SK-N-SH (cell line): ENCODE measurements at regions not wholly inside any gene's neighbourhood (a gene's known extent, or its start where the extent isn't known, plus 50 kb on each side); places are given as distances from the start of the nearest gene placed in this dataset.

Experiments used
- CTCF ChIA-PET: fragments of 300-600, 350-600 bp; formaldehyde crosslinking; extraction: SDS; loops from one replicate; lab custom pipeline; 2021; lab: Yijun Ruan, JAX
- POLR2A ChIA-PET: fragments of 350-600 bp; sonication (Branson Sonifier 250); formaldehyde crosslinking; extraction: SDS; loops from one replicate; lab custom pipeline; 2020; ENCODE audit warnings: antibody characterized with exemption, inconsistent platforms; lab: Yijun Ruan, JAX
- DNase-seq: peaks from one replicate; pipeline ENCODE4 v3.0.0; 2012
- H2AFZ ChIP-seq: fragments of 200-600 bp; sonication (generic); 2 replicates; pipeline ENCODE4 v1.8.1; 2016; ENCODE audit warnings: antibody characterized with exemption, mild to moderate bottlenecking, low read depth
- H3F3A ChIP-seq: fragments of 200-600 bp; sonication (generic); replicated peaks from 2 replicates; pipeline ENCODE3; 2016; ENCODE audit warnings: antibody characterized with exemption, mild to moderate bottlenecking; ENCODE audit not compliant: insufficient read depth
- H3K27ac ChIP-seq, 2 experiments: fragments of 200-500 bp in 1 of 2; fragments of 200-600 bp in 1 of 2; sonication (Bioruptor generic) in 1 of 2; sonication (generic), shearing (Covaris generic) in 1 of 2; 2 replicates each; pipeline versions ENCODE4 v1.5.1 to v1.6.1; 2014 to 2016; ENCODE audit warnings: low read depth in 2 of 2, inconsistent platforms in 1 of 2, low read length in 1 of 2, mild to moderate bottlenecking in 1 of 2, mixed read lengths in 1 of 2
- H3K27me3 ChIP-seq: fragments of 200-600 bp; sonication (generic), shearing (Covaris generic); 2 replicates; pipeline ENCODE4 v1.6.1; 2016; ENCODE audit warnings: mixed run types; ENCODE audit not compliant: insufficient read depth
- H3K36me3 ChIP-seq, 2 experiments: fragments of 200-500 bp in 1 of 2; fragments of 200-600 bp in 1 of 2; sonication (Bioruptor generic) in 1 of 2; sonication (generic) in 1 of 2; replicated peaks in 1 of 2; 2 replicates each; pipeline versions ENCODE3 to v1.5.1; 2014 to 2016; ENCODE audit warnings: low read length in 1 of 2, mild to moderate bottlenecking in 1 of 2; ENCODE audit not compliant: insufficient read depth in 2 of 2, control insufficient read depth in 1 of 2
- H3K4me1 ChIP-seq, 2 experiments: fragments of 200-500 bp in 1 of 2; fragments of 200-600 bp in 1 of 2; sonication (Bioruptor generic) in 1 of 2; sonication (generic), shearing (Covaris generic) in 1 of 2; 2 replicates each; pipeline versions ENCODE4 v1.5.1 to v1.6.1; 2014 to 2016; ENCODE audit warnings: low read depth in 1 of 2, low read length in 1 of 2, mixed run types in 1 of 2; ENCODE audit not compliant: insufficient read depth in 2 of 2, control insufficient read depth in 1 of 2
- H3K4me2 ChIP-seq: fragments of 200-600 bp; sonication (generic), shearing (Covaris generic); 2 replicates; pipeline ENCODE4 v1.6.1; 2017; ENCODE audit warnings: mixed run types
- H3K4me3 ChIP-seq, 2 experiments: fragments of 200-500 bp in 1 of 2; fragments of 200-600 bp in 1 of 2; sonication (Bioruptor generic) in 1 of 2; sonication (generic), shearing (Covaris generic) in 1 of 2; 2 replicates each; pipeline versions ENCODE4 v1.5.1 to v1.8.1; 2014 to 2016; ENCODE audit warnings: low read depth in 2 of 2, inconsistent platforms in 1 of 2, low read length in 1 of 2, mild to moderate bottlenecking in 1 of 2, mixed read lengths in 1 of 2, moderate library complexity in 1 of 2
- H3K79me2 ChIP-seq: fragments of 200-600 bp; sonication (generic); 2 replicates; pipeline ENCODE4 v1.8.1; 2017; ENCODE audit warnings: mild to moderate bottlenecking; ENCODE audit not compliant: insufficient read depth
- H3K9ac ChIP-seq: fragments of 200-600 bp; sonication (generic); 2 replicates; pipeline ENCODE4 v1.6.1; 2017; ENCODE audit warnings: mixed run types
- H3K9me2 ChIP-seq: fragments of 200-600 bp; sonication (generic); 2 replicates; pipeline ENCODE4 v1.6.1; 2017; ENCODE audit warnings: mixed run types
- H3K9me3 ChIP-seq: fragments of 200-600 bp; sonication (generic); 2 replicates; pipeline ENCODE4 v1.6.1; 2017; ENCODE audit warnings: mixed run types, mild to moderate bottlenecking, moderate library complexity
- H4K20me1 ChIP-seq: fragments of 200-600 bp; sonication (generic); 2 replicates; pipeline ENCODE4 v1.6.1; 2017; ENCODE audit warnings: mild to moderate bottlenecking, mixed run types; ENCODE audit not compliant: insufficient read depth
- EP300 ChIP-seq, 2 experiments: IDR thresholded peaks; 2 replicates each; pipeline versions ENCODE4 v1.4.0 to v1.6.1; 2012; ENCODE audit warnings: borderline replicate concordance in 1 of 2, low read depth in 1 of 2, low read length in 1 of 2
- FOSL2 ChIP-seq: IDR thresholded peaks from 2 replicates; pipeline ENCODE4 v1.4.0; 2012; ENCODE audit warnings: low read depth, mild to moderate bottlenecking, moderate library complexity, borderline replicate concordance
- FOXM1 ChIP-seq: IDR thresholded peaks from 2 replicates; pipeline ENCODE4 v1.4.0; 2012; ENCODE audit warnings: low read depth, mild to moderate bottlenecking
- MEF2A ChIP-seq: IDR thresholded peaks from 2 replicates; pipeline ENCODE4 v1.4.0; 2012; ENCODE audit warnings: low read depth, borderline replicate concordance
- NFIC ChIP-seq: IDR thresholded peaks from 2 replicates; pipeline ENCODE4 v1.4.0; 2012; ENCODE audit warnings: borderline replicate concordance
- NRF1 ChIP-seq: IDR thresholded peaks from 2 replicates; pipeline ENCODE4 v1.6.1; 2012; ENCODE audit warnings: low read depth, mild to moderate bottlenecking, low read length
- RAD21 ChIP-seq: IDR thresholded peaks from 2 replicates; pipeline ENCODE4 v1.6.1; 2012; ENCODE audit warnings: mild to moderate bottlenecking, low read length
- RCOR1 ChIP-seq: fragments of 150-350 bp; IDR thresholded peaks from 2 replicates; pipeline ENCODE4 v1.6.1; 2017; ENCODE audit warnings: antibody characterized with exemption, low read length
- SIN3A ChIP-seq: IDR thresholded peaks from 2 replicates; pipeline ENCODE4 v1.6.1; 2012; ENCODE audit warnings: low read depth, mild to moderate bottlenecking, low read length, moderate library complexity, borderline replicate concordance
- SMC3 ChIP-seq: IDR thresholded peaks from 2 replicates; pipeline ENCODE4 v1.6.1; 2012; ENCODE audit warnings: low read depth, low read length, improper control_type of control experiment
- TAF1 ChIP-seq: IDR thresholded peaks from 2 replicates; pipeline ENCODE4 v1.6.1; 2012; ENCODE audit warnings: low read depth, mild to moderate bottlenecking, low read length, moderate library complexity, borderline replicate concordance
- YY1 ChIP-seq: IDR thresholded peaks from 2 replicates; pipeline ENCODE4 v1.4.0; 2012; ENCODE audit warnings: low read depth, mild to moderate bottlenecking
- WGBS: methylation state at CpG from one replicate; pipeline ENCODE4 v1.1.6; 2017; ENCODE audit warnings: low lambda C conversion rate; 5-methylcytosine and 5-hydroxymethylcytosine counted together
- TF ChIP-seq, protein P1 (sequence below): fragments of 200-600 bp; sonication (generic); IDR thresholded peaks from 2 replicates; pipeline ENCODE4 v1.6.1; 2017; ENCODE audit warnings: antibody characterized with exemption, mild to moderate bottlenecking, moderate library complexity
- TF ChIP-seq, protein P2 (sequence below): IDR thresholded peaks from 2 replicates; pipeline ENCODE4 v1.6.1; 2012; ENCODE audit warnings: mild to moderate bottlenecking, low read depth, low read length, moderate library complexity
- TF ChIP-seq, protein P3 (sequence below): IDR thresholded peaks from 2 replicates; pipeline ENCODE4 v1.4.0; 2012; ENCODE audit warnings: low read depth, borderline replicate concordance
- TF ChIP-seq, protein P4 (sequence below): IDR thresholded peaks from 2 replicates; pipeline ENCODE4; 2012
- TF ChIP-seq, protein P5 (sequence below): fragments of 150-350 bp; IDR thresholded peaks from 2 replicates; pipeline ENCODE4 v1.6.1; 2016; ENCODE audit warnings: mild to moderate bottlenecking, low read depth, low read length

DNA sequence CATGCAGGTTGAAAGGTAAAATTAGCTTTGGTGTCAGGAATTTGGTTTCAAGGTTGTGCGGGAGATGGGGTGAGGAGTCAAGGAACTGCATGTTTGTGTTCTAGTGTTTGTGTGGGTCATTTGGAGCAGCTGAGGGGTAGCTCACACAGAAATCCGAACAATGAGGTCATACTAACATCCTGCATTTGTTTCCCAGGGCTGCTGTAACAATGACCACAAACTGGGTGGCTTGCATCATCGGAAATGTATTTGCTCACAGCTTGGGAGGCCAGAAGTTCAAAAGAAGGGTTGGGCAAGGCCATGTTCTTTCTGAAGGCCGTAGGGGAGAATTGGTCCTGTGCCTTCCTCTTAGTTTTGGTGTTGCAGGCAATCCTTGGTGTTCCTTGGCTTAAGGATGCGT is 287.4 kb downstream of the HAPSTR1 start:
- TF ChIP-seq, protein P1, sequence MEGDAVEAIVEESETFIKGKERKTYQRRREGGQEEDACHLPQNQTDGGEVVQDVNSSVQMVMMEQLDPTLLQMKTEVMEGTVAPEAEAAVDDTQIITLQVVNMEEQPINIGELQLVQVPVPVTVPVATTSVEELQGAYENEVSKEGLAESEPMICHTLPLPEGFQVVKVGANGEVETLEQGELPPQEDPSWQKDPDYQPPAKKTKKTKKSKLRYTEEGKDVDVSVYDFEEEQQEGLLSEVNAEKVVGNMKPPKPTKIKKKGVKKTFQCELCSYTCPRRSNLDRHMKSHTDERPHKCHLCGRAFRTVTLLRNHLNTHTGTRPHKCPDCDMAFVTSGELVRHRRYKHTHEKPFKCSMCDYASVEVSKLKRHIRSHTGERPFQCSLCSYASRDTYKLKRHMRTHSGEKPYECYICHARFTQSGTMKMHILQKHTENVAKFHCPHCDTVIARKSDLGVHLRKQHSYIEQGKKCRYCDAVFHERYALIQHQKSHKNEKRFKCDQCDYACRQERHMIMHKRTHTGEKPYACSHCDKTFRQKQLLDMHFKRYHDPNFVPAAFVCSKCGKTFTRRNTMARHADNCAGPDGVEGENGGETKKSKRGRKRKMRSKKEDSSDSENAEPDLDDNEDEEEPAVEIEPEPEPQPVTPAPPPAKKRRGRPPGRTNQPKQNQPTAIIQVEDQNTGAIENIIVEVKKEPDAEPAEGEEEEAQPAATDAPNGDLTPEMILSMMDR = no peak
- TF ChIP-seq FOXM1 (no peak), RAD21 (no peak), NRF1 (no peak), SMC3 (no peak), FOSL2 (no peak), YY1 (no peak), NFIC (no peak)
- TF ChIP-seq, protein P2, sequence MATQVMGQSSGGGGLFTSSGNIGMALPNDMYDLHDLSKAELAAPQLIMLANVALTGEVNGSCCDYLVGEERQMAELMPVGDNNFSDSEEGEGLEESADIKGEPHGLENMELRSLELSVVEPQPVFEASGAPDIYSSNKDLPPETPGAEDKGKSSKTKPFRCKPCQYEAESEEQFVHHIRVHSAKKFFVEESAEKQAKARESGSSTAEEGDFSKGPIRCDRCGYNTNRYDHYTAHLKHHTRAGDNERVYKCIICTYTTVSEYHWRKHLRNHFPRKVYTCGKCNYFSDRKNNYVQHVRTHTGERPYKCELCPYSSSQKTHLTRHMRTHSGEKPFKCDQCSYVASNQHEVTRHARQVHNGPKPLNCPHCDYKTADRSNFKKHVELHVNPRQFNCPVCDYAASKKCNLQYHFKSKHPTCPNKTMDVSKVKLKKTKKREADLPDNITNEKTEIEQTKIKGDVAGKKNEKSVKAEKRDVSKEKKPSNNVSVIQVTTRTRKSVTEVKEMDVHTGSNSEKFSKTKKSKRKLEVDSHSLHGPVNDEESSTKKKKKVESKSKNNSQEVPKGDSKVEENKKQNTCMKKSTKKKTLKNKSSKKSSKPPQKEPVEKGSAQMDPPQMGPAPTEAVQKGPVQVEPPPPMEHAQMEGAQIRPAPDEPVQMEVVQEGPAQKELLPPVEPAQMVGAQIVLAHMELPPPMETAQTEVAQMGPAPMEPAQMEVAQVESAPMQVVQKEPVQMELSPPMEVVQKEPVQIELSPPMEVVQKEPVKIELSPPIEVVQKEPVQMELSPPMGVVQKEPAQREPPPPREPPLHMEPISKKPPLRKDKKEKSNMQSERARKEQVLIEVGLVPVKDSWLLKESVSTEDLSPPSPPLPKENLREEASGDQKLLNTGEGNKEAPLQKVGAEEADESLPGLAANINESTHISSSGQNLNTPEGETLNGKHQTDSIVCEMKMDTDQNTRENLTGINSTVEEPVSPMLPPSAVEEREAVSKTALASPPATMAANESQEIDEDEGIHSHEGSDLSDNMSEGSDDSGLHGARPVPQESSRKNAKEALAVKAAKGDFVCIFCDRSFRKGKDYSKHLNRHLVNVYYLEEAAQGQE = no peak
- TF ChIP-seq, protein P3, sequence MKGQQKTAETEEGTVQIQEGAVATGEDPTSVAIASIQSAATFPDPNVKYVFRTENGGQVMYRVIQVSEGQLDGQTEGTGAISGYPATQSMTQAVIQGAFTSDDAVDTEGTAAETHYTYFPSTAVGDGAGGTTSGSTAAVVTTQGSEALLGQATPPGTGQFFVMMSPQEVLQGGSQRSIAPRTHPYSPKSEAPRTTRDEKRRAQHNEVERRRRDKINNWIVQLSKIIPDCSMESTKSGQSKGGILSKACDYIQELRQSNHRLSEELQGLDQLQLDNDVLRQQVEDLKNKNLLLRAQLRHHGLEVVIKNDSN = no peak
- TF ChIP-seq, protein P4, sequence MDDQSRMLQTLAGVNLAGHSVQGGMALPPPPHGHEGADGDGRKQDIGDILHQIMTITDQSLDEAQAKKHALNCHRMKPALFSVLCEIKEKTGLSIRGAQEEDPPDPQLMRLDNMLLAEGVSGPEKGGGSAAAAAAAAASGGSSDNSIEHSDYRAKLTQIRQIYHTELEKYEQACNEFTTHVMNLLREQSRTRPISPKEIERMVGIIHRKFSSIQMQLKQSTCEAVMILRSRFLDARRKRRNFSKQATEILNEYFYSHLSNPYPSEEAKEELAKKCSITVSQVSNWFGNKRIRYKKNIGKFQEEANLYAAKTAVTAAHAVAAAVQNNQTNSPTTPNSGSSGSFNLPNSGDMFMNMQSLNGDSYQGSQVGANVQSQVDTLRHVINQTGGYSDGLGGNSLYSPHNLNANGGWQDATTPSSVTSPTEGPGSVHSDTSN = no peak
- no peaks in the 10 kb centered on the region for H3K79me2 ChIP-seq
- ChIA-PET POLR2A (no interaction called here), CTCF (no interaction called here)
- no peaks in the 10 kb centered on the region for H3K36me3 ChIP-seq
- no peaks in the 10 kb centered on the region for H3K4me1 ChIP-seq
- H4K20me1 ChIP-seq = no peaks in the 10 kb centered on the region
- H3K4me3 ChIP-seq = no peak overlapping the region
- WGBS = 16% methylated on average over 5 of the region's 5 CpGs
- no peak overlapping the region for H2AFZ ChIP-seq
- H3K9ac ChIP-seq = no peak overlapping the region
- H3K4me2 ChIP-seq = no peak overlapping the region
- no peaks in the 10 kb centered on the region for H3K27me3 ChIP-seq
- H3K9me3 ChIP-seq = no peaks in the 10 kb centered on the region
- no peaks in the 10 kb centered on the region for H3F3A ChIP-seq
- no peaks in the 10 kb centered on the region for H3K9me2 ChIP-seq
- H3K27ac ChIP-seq = no peak overlapping the region
- DNase-seq = no peak

DNA sequence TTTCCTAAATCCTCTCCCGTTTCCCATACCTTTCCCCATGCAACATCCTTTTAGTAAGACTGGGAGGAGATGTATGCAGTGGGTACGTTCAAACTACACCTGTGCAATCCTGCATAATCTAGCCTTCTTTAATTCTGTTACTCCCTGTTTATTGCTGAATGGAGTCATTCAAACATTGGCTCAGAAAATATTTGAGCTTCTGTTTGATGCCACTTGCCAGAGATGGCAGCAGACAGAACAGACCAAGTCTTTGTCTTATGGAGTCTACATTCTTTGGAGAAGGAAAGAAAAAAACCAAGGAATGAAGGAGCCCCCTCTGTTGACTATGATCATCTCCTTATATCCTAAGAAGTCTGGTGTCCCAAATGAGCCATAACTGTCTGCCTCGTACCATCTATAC is 288.8 kb downstream of the HAPSTR1 start:
- ChIA-PET POLR2A (no interaction called here), CTCF (no interaction called here)
- no peak for DNase-seq
- no peaks in the 10 kb centered on the region for H3K4me1 ChIP-seq
- H3K9me2 ChIP-seq = no peaks in the 10 kb centered on the region
- H3K27me3 ChIP-seq = no peaks in the 10 kb centered on the region
- H3K4me3 ChIP-seq = no peak overlapping the region
- TF ChIP-seq RCOR1 (no peak), MEF2A (no peak), SIN3A (no peak), SMC3 (no peak), EP300 (IDR thresholded peaks at IDR 0.05; ENCODE audit: borderline replicate concordance in 1 of 2, low read depth in 1 of 2, low read length in 1 of 2) (no peak), TAF1 (no peak)
- TF ChIP-seq, protein P5, sequence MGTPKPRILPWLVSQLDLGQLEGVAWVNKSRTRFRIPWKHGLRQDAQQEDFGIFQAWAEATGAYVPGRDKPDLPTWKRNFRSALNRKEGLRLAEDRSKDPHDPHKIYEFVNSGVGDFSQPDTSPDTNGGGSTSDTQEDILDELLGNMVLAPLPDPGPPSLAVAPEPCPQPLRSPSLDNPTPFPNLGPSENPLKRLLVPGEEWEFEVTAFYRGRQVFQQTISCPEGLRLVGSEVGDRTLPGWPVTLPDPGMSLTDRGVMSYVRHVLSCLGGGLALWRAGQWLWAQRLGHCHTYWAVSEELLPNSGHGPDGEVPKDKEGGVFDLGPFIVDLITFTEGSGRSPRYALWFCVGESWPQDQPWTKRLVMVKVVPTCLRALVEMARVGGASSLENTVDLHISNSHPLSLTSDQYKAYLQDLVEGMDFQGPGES = no peak
- H3K9ac ChIP-seq = no peak overlapping the region
- no peaks in the 10 kb centered on the region for H3K36me3 ChIP-seq
- no peaks in the 10 kb centered on the region for H3K9me3 ChIP-seq
- 10% methylated on average over 3 of the region's 3 CpGs for WGBS
- no peaks in the 10 kb centered on the region for H3K79me2 ChIP-seq
- no peaks in the 10 kb centered on the region for H3F3A ChIP-seq
- H4K20me1 ChIP-seq = no peaks in the 10 kb centered on the region
- no peak overlapping the region for H3K4me2 ChIP-seq
- no peak overlapping the region for H3K27ac ChIP-seq
- no peak overlapping the region for H2AFZ ChIP-seq
